ENCODE measurements at regions not wholly inside any gene's neighbourhood (a gene's known extent, or its start where the extent isn't known, plus 50 kb on each side); places are given as distances from the start of the nearest gene placed in this dataset.

DNA sequence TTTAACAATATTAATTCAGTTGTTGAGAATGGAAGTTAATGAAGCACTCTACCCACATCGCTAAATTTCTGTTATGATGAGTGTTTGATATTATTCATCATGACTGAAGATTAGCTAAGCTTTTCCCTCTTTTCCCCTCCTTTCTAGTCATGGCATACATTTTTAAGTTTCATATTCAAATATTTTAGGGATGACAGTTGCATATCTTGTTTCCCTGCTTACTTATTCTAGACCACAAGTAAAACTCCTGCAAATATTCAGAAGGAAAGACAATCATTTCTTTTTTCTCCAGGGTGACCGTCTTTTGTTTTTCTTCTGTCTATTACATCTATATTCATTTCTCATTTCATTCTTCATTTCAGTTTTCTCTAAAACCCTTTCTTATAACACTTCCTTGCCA lies 906.0 kb downstream of the ADGRL2 start:
- no peak overlapping the region for H3K4me3 Mint-ChIP-seq (ENCODE audit: low read depth, unreplicated experiment)
- intact Hi-C loops (cut with micrococcal nuclease; ENCODE audit: unreplicated experiment): no loop called here
- H3K9me3 Mint-ChIP-seq (ENCODE audit: low read depth, unreplicated experiment): peaks cover 7% of the 10 kb centered on the region
- H3K4me1 Mint-ChIP-seq (ENCODE audit: low read depth, unreplicated experiment): no peaks in the 10 kb centered on the region
- no peak for DNase-seq
- H3K36me3 Mint-ChIP-seq (ENCODE audit: insufficient read depth, unreplicated experiment): no peaks in the 10 kb centered on the region
- no peaks in the 10 kb centered on the region for H3K27me3 Mint-ChIP-seq (ENCODE audit: unreplicated experiment)
- TF ChIP-seq, protein P1, sequence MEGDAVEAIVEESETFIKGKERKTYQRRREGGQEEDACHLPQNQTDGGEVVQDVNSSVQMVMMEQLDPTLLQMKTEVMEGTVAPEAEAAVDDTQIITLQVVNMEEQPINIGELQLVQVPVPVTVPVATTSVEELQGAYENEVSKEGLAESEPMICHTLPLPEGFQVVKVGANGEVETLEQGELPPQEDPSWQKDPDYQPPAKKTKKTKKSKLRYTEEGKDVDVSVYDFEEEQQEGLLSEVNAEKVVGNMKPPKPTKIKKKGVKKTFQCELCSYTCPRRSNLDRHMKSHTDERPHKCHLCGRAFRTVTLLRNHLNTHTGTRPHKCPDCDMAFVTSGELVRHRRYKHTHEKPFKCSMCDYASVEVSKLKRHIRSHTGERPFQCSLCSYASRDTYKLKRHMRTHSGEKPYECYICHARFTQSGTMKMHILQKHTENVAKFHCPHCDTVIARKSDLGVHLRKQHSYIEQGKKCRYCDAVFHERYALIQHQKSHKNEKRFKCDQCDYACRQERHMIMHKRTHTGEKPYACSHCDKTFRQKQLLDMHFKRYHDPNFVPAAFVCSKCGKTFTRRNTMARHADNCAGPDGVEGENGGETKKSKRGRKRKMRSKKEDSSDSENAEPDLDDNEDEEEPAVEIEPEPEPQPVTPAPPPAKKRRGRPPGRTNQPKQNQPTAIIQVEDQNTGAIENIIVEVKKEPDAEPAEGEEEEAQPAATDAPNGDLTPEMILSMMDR (IDR thresholded peaks at IDR 0.05; ENCODE audit: unreplicated experiment): no peak
- CTCF ChIA-PET: no interaction called here
- no peak overlapping the region for H3K27ac Mint-ChIP-seq (ENCODE audit: unreplicated experiment)
- no TSS peak for BruUV-seq (replicated peaks)

DNA sequence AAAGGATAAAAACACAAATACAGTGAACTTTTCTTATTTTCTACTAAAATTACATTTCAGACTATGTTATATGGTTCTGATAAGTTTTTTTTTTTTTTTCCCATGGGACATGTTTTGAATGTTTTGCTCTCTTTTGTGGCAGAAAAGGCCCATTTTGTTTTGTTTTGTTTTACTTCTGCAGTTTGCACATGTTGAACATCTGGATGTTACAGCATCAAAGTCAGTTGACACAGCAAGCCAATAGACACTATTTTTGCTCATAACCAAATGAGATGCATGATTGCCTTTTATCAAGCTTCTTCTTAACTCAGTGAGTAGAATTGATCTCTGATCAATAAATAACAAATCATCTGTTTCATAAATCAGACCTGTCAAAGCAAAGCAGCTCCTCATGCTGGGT lies 904.2 kb downstream of the ADGRL2 start:
- Mint-ChIP-seq H3K27ac (ENCODE audit: unreplicated experiment) (no peak overlapping the region), H3K27me3 (ENCODE audit: unreplicated experiment) (no peaks in the 10 kb centered on the region), H3K4me3 (ENCODE audit: low read depth, unreplicated experiment) (no peak overlapping the region), H3K4me1 (ENCODE audit: low read depth, unreplicated experiment) (no peaks in the 10 kb centered on the region), H3K36me3 (ENCODE audit: insufficient read depth, unreplicated experiment) (no peaks in the 10 kb centered on the region), H3K9me3 (ENCODE audit: low read depth, unreplicated experiment) (peaks cover 7% of the 10 kb centered on the region)
- DNase-seq: no peak
- BruUV-seq (replicated peaks): no TSS peak
- intact Hi-C loops (cut with micrococcal nuclease; ENCODE audit: unreplicated experiment): no loop called here
- TF ChIP-seq, protein P1 (IDR thresholded peaks at IDR 0.05; ENCODE audit: unreplicated experiment): no peak
- CTCF ChIA-PET: interaction anchor here (0.7 kb wide), 1 partner anchor 65 kb away, joined by 4 read pairs; no protein-coding TSS in a partner anchor

DNA sequence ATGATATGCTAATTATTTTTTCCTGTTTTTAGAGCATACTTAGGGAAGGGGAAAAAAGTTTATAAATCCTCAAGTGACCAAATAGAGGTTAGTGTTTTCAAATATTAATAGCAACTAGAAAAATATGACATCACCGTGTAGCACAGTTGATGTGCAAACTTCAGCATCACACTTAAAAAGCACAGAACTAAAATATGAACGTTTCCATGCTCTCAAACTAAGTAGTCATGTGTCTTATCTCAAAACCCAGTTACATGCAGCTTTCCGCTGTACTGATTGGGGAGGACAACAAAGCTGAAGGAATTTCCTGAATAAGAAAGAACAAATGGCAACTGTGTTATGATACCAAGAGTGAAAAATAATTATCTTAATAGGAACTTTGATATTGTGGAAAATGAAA lies 903.7 kb downstream of the ADGRL2 start:
- CTCF ChIA-PET: no interaction called here
- no peak overlapping the region for H3K27ac Mint-ChIP-seq (ENCODE audit: unreplicated experiment)
- no peaks in the 10 kb centered on the region for H3K27me3 Mint-ChIP-seq (ENCODE audit: unreplicated experiment)
- intact Hi-C loops (cut with micrococcal nuclease; ENCODE audit: unreplicated experiment): no loop called here
- H3K4me1 Mint-ChIP-seq (ENCODE audit: low read depth, unreplicated experiment): no peaks in the 10 kb centered on the region
- DNase-seq: no peak
- no peaks in the 10 kb centered on the region for H3K36me3 Mint-ChIP-seq (ENCODE audit: insufficient read depth, unreplicated experiment)
- H3K4me3 Mint-ChIP-seq (ENCODE audit: low read depth, unreplicated experiment): no peak overlapping the region
- H3K9me3 Mint-ChIP-seq (ENCODE audit: low read depth, unreplicated experiment): peaks cover 4% of the 10 kb centered on the region
- TF ChIP-seq, protein P1 (IDR thresholded peaks at IDR 0.05; ENCODE audit: unreplicated experiment): no peak
- no TSS peak for BruUV-seq (replicated peaks)

GRCh38 chr1:82703951-82704350 lies 903.2 kb downstream of the ADGRL2 start:
- no peaks in the 10 kb centered on the region for H3K4me1 Mint-ChIP-seq (ENCODE audit: low read depth, unreplicated experiment)
- H3K27ac Mint-ChIP-seq (ENCODE audit: unreplicated experiment): no peak overlapping the region
- CTCF ChIA-PET: no interaction called here
- no peak for DNase-seq
- intact Hi-C loops (cut with micrococcal nuclease; ENCODE audit: unreplicated experiment): no loop called here
- H3K9me3 Mint-ChIP-seq (ENCODE audit: low read depth, unreplicated experiment): peaks cover 4% of the 10 kb centered on the region
- no peak overlapping the region for H3K4me3 Mint-ChIP-seq (ENCODE audit: low read depth, unreplicated experiment)
- no peaks in the 10 kb centered on the region for H3K36me3 Mint-ChIP-seq (ENCODE audit: insufficient read depth, unreplicated experiment)
- BruUV-seq (replicated peaks): no TSS peak
- TF ChIP-seq, protein P1 (IDR thresholded peaks at IDR 0.05; ENCODE audit: unreplicated experiment): no peak
- H3K27me3 Mint-ChIP-seq (ENCODE audit: unreplicated experiment): no peaks in the 10 kb centered on the region
